Kidney (tissue), 13 donors: ENCODE measurements at regions not wholly inside any gene's neighbourhood (a gene's known extent, or its start where the extent isn't known, plus 50 kb on each side); places are given as distances from the start of the nearest gene placed in this dataset.

Experiments
- DNase-seq, 5 donors: peaks; one replicate each; pipeline ENCODE4 v3.0.0-alpha.2; 2013 to 2020
- FAIRE-seq: peaks from 2 replicates; lab custom pipeline; 2012; peaks lifted over from hg19 to GRCh38; lab: Jason Lieb, UNC
- H3K27ac ChIP-seq, 2 donors: one replicate each; pipeline ENCODE4 v1.7.0; 2013; ENCODE audit warnings: low read depth in 2 of 2, low read length in 2 of 2, inconsistent platforms in 1 of 2
- H3K27me3 ChIP-seq: one replicate; pipeline ENCODE4 v1.7.1; 2013; ENCODE audit warnings: low read length, inconsistent platforms; ENCODE audit not compliant: control insufficient read depth, insufficient read depth
- H3K36me3 ChIP-seq, 3 donors: one replicate each; pipeline versions ENCODE4 v1.7.0 to v1.7.1; 2013; ENCODE audit warnings: low read length in 3 of 3, control low read depth in 1 of 3, inconsistent platforms in 1 of 3; ENCODE audit not compliant: insufficient read depth in 3 of 3, control insufficient read depth in 2 of 3
- H3K4me1 ChIP-seq, 3 donors: one replicate each; pipeline versions ENCODE4 v1.7.0 to v1.7.1; 2013; ENCODE audit warnings: low read length in 3 of 3, inconsistent platforms in 1 of 3, low read depth in 1 of 3; ENCODE audit not compliant: control insufficient read depth in 2 of 3, insufficient read depth in 2 of 3
- H3K4me3 ChIP-seq, 3 donors: one replicate each; pipeline versions ENCODE4 v1.7.0 to v1.8.1; 2013; ENCODE audit warnings: low read length in 3 of 3, control low read depth in 1 of 3, inconsistent platforms in 1 of 3
- H3K9ac ChIP-seq, 3 donors: one replicate each; pipeline versions ENCODE4 v1.7.0 to v1.7.1; 2013; ENCODE audit warnings: low read length in 3 of 3, control low read depth in 1 of 3, inconsistent platforms in 1 of 3
- H3K9me3 ChIP-seq, 3 donors: one replicate each; pipeline versions ENCODE4 v1.7.0 to v1.7.1; 2013; ENCODE audit warnings: low read length in 3 of 3, control low read depth in 1 of 3, inconsistent platforms in 1 of 3; ENCODE audit not compliant: control insufficient read depth in 2 of 3, insufficient read depth in 1 of 3
- CTCF ChIP-seq: IDR thresholded peaks from 3 replicates; pipeline ENCODE4 v1.5.1; 2012; ENCODE audit warnings: mild to moderate bottlenecking, moderate library complexity, borderline replicate concordance; ENCODE audit not compliant: insufficient read depth; ENCODE audit errors: extremely low read depth
- intact Hi-C: fragments of 100-400 bp; cut with DNase I; formaldehyde crosslinking; loops from one replicate; pipeline ENCODE4 v1.11.1; 2022
- donor health status: control.
- donor health status: control.
- donor health status: control.
- donor health status: control.
- donor health status: control.
- donor health status: DM: yes; HTN: yes; CAD: no.
- donor health status: Normal renal cell carcinoma (clear cell type).

- no peaks in the 10 kb centered on the region for H3K4me1 ChIP-seq
- H3K9me3 ChIP-seq: no peaks in the 10 kb centered on the region
- no peak overlapping the region for H3K9ac ChIP-seq
- H3K4me3 ChIP-seq: no peak overlapping the region
- no peaks in the 10 kb centered on the region for H3K36me3 ChIP-seq
- no peaks in the 10 kb centered on the region for H3K27me3 ChIP-seq
- intact Hi-C loops: no loop called here
- H3K27ac ChIP-seq: no peak overlapping the region
- FAIRE-seq (no peak), DNase-seq (peak in 2 of 5 donors; percentile 33 to 59)
- no peak for TF ChIP-seq CTCF
These were observed 399.7 kb upstream of the NR2F2 start for GRCh38 chr15:95930659-95931375.

GRCh38 chr15:95931619-95932018 is 398.9 kb upstream of the NR2F2 start:
- H3K9ac ChIP-seq: no peak overlapping the region
- no peaks in the 10 kb centered on the region for H3K9me3 ChIP-seq
- no peak overlapping the region for H3K4me3 ChIP-seq
- TF ChIP-seq CTCF: no peak
- FAIRE-seq (no peak), DNase-seq (no peak)
- no peak overlapping the region for H3K27ac ChIP-seq
- intact Hi-C loops: no loop called here
- H3K27me3 ChIP-seq: no peaks in the 10 kb centered on the region
- H3K36me3 ChIP-seq: no peaks in the 10 kb centered on the region
- H3K4me1 ChIP-seq: no peaks in the 10 kb centered on the region

GRCh38 chr15:95932141-95932540 is 398.4 kb upstream of the NR2F2 start:
- H3K27ac ChIP-seq: no peak overlapping the region
- TF ChIP-seq CTCF: no peak
- no peaks in the 10 kb centered on the region for H3K4me1 ChIP-seq
- H3K4me3 ChIP-seq: no peak overlapping the region
- intact Hi-C loops: no loop called here
- no peaks in the 10 kb centered on the region for H3K27me3 ChIP-seq
- H3K9me3 ChIP-seq: no peaks in the 10 kb centered on the region
- no peaks in the 10 kb centered on the region for H3K36me3 ChIP-seq
- FAIRE-seq (no peak), DNase-seq (no peak)
- no peak overlapping the region for H3K9ac ChIP-seq

GRCh38 chr15:95932676-95933075 is 397.8 kb upstream of the NR2F2 start:
- DNase-seq (no peak), FAIRE-seq (no peak)
- Histone ChIP-seq H3K27ac (no peak overlapping the region), H3K36me3 (no peaks in the 10 kb centered on the region), H3K4me1 (no peaks in the 10 kb centered on the region), H3K4me3 (no peak overlapping the region), H3K9ac (no peak overlapping the region), H3K9me3 (no peaks in the 10 kb centered on the region), H3K27me3 (no peaks in the 10 kb centered on the region)
- no peak for TF ChIP-seq CTCF
- intact Hi-C loops: no loop called here
